A549 (cell line): ENCODE measurements at regions not wholly inside any gene's neighbourhood (a gene's known extent, or its start where the extent isn't known, plus 50 kb on each side); places are given as distances from the start of the nearest gene placed in this dataset.

Experiments
- JUN ChIP-seq, 2 experiments: fragments of >200 bp; sonication (Bioruptor Twin); formaldehyde crosslinking; IDR thresholded peaks; 2 replicates in 1 of 2; 3 replicates in 1 of 2; pipeline ENCODE4 v1.6.1; 2016 to 2017
- JUNB ChIP-seq: fragments of >200 bp; sonication (Bioruptor Twin); formaldehyde crosslinking; IDR thresholded peaks from 2 replicates; pipeline ENCODE4 v1.6.1; 2016
- PHF8 ChIP-seq: fragments of 200-600 bp; sonication (generic); IDR thresholded peaks from 2 replicates; pipeline ENCODE4 v1.6.1; 2016; ENCODE audit warnings: low read depth, mild to moderate bottlenecking, antibody characterized with exemption, moderate library complexity, borderline replicate concordance
- TF ChIP-seq, protein P1 (sequence below): fragments of >200 bp; sonication (Bioruptor Twin); formaldehyde crosslinking; IDR thresholded peaks from 3 replicates; pipeline ENCODE4 v1.5.1; 2016

DNA sequence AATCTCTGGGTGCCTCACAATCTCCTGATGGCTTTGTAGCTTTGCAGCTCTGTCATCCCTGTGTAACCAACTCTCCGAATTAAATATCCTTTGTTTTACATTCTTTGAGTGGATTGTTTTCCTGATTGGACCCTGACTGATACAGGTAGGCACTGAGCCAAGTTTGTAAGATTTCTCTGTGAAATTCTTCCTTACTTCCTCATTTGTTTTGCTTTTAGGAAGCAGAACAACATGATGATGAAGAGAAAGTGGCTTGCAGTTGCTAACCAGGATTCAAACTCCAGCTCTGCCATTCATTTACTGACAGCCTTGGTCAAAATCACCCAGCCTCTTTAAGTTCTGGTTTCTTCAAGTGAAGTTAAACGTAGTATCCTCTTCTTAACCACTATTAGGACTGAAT is 452.3 kb downstream of the OMA1 start:
- TF ChIP-seq, protein P1, sequence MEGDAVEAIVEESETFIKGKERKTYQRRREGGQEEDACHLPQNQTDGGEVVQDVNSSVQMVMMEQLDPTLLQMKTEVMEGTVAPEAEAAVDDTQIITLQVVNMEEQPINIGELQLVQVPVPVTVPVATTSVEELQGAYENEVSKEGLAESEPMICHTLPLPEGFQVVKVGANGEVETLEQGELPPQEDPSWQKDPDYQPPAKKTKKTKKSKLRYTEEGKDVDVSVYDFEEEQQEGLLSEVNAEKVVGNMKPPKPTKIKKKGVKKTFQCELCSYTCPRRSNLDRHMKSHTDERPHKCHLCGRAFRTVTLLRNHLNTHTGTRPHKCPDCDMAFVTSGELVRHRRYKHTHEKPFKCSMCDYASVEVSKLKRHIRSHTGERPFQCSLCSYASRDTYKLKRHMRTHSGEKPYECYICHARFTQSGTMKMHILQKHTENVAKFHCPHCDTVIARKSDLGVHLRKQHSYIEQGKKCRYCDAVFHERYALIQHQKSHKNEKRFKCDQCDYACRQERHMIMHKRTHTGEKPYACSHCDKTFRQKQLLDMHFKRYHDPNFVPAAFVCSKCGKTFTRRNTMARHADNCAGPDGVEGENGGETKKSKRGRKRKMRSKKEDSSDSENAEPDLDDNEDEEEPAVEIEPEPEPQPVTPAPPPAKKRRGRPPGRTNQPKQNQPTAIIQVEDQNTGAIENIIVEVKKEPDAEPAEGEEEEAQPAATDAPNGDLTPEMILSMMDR: no peak
- no peak for TF ChIP-seq PHF8
- no peak for TF ChIP-seq JUN (IDR thresholded peaks at IDR 0.05)
- TF ChIP-seq JUNB: no peak
